IMR-90 (cell line): ENCODE measurements at regions not wholly inside any gene's neighbourhood (a gene's known extent, or its start where the extent isn't known, plus 50 kb on each side); places are given as distances from the start of the nearest gene placed in this dataset.

Experiments used
- ATAC-seq: fragments of 200-7000 bp; cut with Tn5 transposase; 2 replicates; pipeline ENCODE4 v1.9.1; 2020; ENCODE audit warnings: low read depth, mild to moderate bottlenecking, moderate library complexity
- BruUV-seq: library from RNA; stranded (reverse); fragments of 400-500 nt; replicated peaks from 2 replicates; lab custom pipeline; 2021; lab: Mats Ljungman, UMichigan
- CTCF ChIA-PET: fragments of 300-600 bp; formaldehyde crosslinking; extraction: SDS; loops from one replicate; lab custom pipeline; 2021; ENCODE audit warnings: antibody characterized with exemption; lab: Yijun Ruan, JAX
- POLR2A ChIA-PET: fragments of 300-600 bp; sonication (Branson Sonifier 250); formaldehyde crosslinking; loops from one replicate; lab custom pipeline; 2022; ENCODE audit warnings: antibody characterized with exemption; ENCODE audit not compliant: unreplicated experiment; lab: Charles Lee
- DNase-seq: peaks from one replicate; pipeline ENCODE4 v3.0.0; 2013
- H2AFZ ChIP-seq: replicated peaks from 2 replicates; pipeline ENCODE3; 2013; ENCODE audit warnings: low read length, mild to moderate bottlenecking; ENCODE audit not compliant: poor library complexity
- H2AK5ac ChIP-seq: 2 replicates; pipeline ENCODE4 v1.6.1; 2013; ENCODE audit warnings: low read depth, low read length, inconsistent platforms
- H2AK9ac ChIP-seq: replicated peaks from 2 replicates; pipeline ENCODE3; 2013; ENCODE audit warnings: mild to moderate bottlenecking, low read depth, low read length, moderate library complexity; ENCODE audit not compliant: poor library complexity
- H2BK120ac ChIP-seq: 2 replicates; pipeline ENCODE4 v1.6.1; 2013; ENCODE audit warnings: low read depth, low read length, inconsistent platforms
- H2BK15ac ChIP-seq: 3 replicates; pipeline ENCODE4 v1.6.1; 2013; ENCODE audit warnings: low read depth, low read length, inconsistent platforms
- H2BK20ac ChIP-seq: 2 replicates; pipeline ENCODE4 v1.6.1; 2013; ENCODE audit warnings: low read depth, mild to moderate bottlenecking, inconsistent platforms, low read length, moderate library complexity
- H2BK5ac ChIP-seq: 2 replicates; pipeline ENCODE4 v1.6.1; 2013; ENCODE audit warnings: mild to moderate bottlenecking, low read depth, low read length, inconsistent platforms; ENCODE audit not compliant: poor library complexity, severe bottlenecking
- H3K14ac ChIP-seq: replicated peaks from 2 replicates; pipeline ENCODE4 v1.6.1; 2013; ENCODE audit warnings: low read depth, low read length, inconsistent platforms
- H3K18ac ChIP-seq: 2 replicates; pipeline ENCODE4 v1.6.1; 2013; ENCODE audit warnings: low read depth, low read length, control low read depth
- H3K23ac ChIP-seq: 2 replicates; pipeline ENCODE4 v1.6.1; 2013; ENCODE audit warnings: low read depth, low read length, inconsistent platforms
- H3K27ac ChIP-seq: 2 replicates; pipeline ENCODE4 v1.5.1; 2013; ENCODE audit warnings: mild to moderate bottlenecking, control low read depth, low read length; ENCODE audit not compliant: insufficient read depth
- H3K27me3 ChIP-seq: 2 replicates; pipeline ENCODE4 v1.6.1; 2013; ENCODE audit warnings: low read length; ENCODE audit not compliant: control insufficient read depth, insufficient read depth
- H3K36me3 ChIP-seq: 2 replicates; pipeline ENCODE4 v1.6.1; 2013; ENCODE audit warnings: low read length, mixed read lengths; ENCODE audit not compliant: control insufficient read depth, insufficient read depth
- H3K4ac ChIP-seq: 2 replicates; pipeline ENCODE4 v1.6.1; 2013; ENCODE audit warnings: low read depth, low read length, inconsistent platforms
- H3K4me1 ChIP-seq: 2 replicates; pipeline ENCODE4 v1.6.1; 2013; ENCODE audit warnings: low read length, mixed read lengths; ENCODE audit not compliant: control insufficient read depth, insufficient read depth
- H3K4me2 ChIP-seq: 2 replicates; pipeline ENCODE4 v1.6.1; 2013; ENCODE audit warnings: low read depth, mild to moderate bottlenecking, control low read depth, low read length, moderate library complexity
- H3K4me3 ChIP-seq: 2 replicates; pipeline ENCODE4 v1.5.1; 2013; ENCODE audit warnings: low read depth, mild to moderate bottlenecking, control low read depth, low read length, moderate library complexity; ENCODE audit not compliant: insufficient read depth
- H3K56ac ChIP-seq: 2 replicates; pipeline ENCODE4 v1.6.1; 2013; ENCODE audit warnings: low read length, inconsistent platforms; ENCODE audit not compliant: insufficient read depth; ENCODE audit errors: extremely low read depth
- H3K79me1 ChIP-seq, 2 experiments: 2 replicates each; pipeline ENCODE4 v1.6.1; 2013; ENCODE audit warnings: low read length in 2 of 2, inconsistent platforms in 1 of 2, low read depth in 1 of 2
- H3K9ac ChIP-seq: 2 replicates; pipeline ENCODE4 v1.6.1; 2013; ENCODE audit warnings: low read depth, low read length, control low read depth
- H3K9me1 ChIP-seq: 2 replicates; pipeline ENCODE4 v1.6.1; 2013; ENCODE audit warnings: low read length, inconsistent platforms; ENCODE audit not compliant: insufficient read depth
- H3K9me3 ChIP-seq: 2 replicates; pipeline ENCODE4 v1.6.1; 2013; ENCODE audit warnings: low read length; ENCODE audit not compliant: control insufficient read depth, insufficient read depth
- H4K20me1 ChIP-seq: 2 replicates; pipeline ENCODE4 v1.6.1; 2013; ENCODE audit warnings: low read length, inconsistent platforms; ENCODE audit not compliant: insufficient read depth
- H4K5ac ChIP-seq: 2 replicates; pipeline ENCODE4 v1.6.1; 2013; ENCODE audit warnings: mild to moderate bottlenecking, low read depth, low read length, control low read depth
- H4K8ac ChIP-seq, 2 experiments: 2 replicates each; pipeline ENCODE4 v1.6.1; 2013; ENCODE audit warnings: low read depth in 2 of 2, low read length in 2 of 2, control low read depth in 1 of 2, inconsistent platforms in 1 of 2
- H4K91ac ChIP-seq: 2 replicates; pipeline ENCODE4 v1.6.1; 2013; ENCODE audit warnings: low read depth, low read length, inconsistent platforms; ENCODE audit not compliant: insufficient read depth
- CEBPB ChIP-seq: IDR thresholded peaks from 2 replicates; pipeline ENCODE4 v1.6.1; 2012; ENCODE audit warnings: low read depth, low read length, improper control_type of control experiment
- CHD1 ChIP-seq: IDR thresholded peaks from 2 replicates; pipeline ENCODE4 v1.6.1; 2012; ENCODE audit warnings: low read depth, low read length, improper control_type of control experiment
- CTCF ChIP-seq: conservative IDR thresholded peaks from 2 replicates; pipeline ENCODE4 v1.5.1; 2012; ENCODE audit warnings: mild to moderate bottlenecking, low read depth, low read length, improper control_type of control experiment
- MAFK ChIP-seq: IDR thresholded peaks from 2 replicates; pipeline ENCODE4 v1.6.1; 2012; ENCODE audit warnings: low read depth, low read length, improper control_type of control experiment
- MXI1 ChIP-seq: IDR thresholded peaks from 2 replicates; pipeline ENCODE4 v1.6.1; 2012; ENCODE audit warnings: low read depth, mild to moderate bottlenecking, low read length, moderate library complexity, borderline replicate concordance
- NFE2L2 ChIP-seq: fragments of 150-350 bp; IDR thresholded peaks from 2 replicates; pipeline ENCODE4 v1.6.1; 2016; ENCODE audit warnings: low read depth, mild to moderate bottlenecking, low read length
- RAD21 ChIP-seq: IDR thresholded peaks from 2 replicates; pipeline ENCODE4 v1.6.1; 2012; ENCODE audit warnings: low read length, improper control_type of control experiment
- SMC3 ChIP-seq: fragments of 150-350 bp; IDR thresholded peaks from 2 replicates; pipeline ENCODE4 v1.6.1; 2016; ENCODE audit warnings: low read depth, mild to moderate bottlenecking, antibody characterized with exemption, low read length, moderate library complexity
- WGBS, 2 experiments: methylation state at CpG; one replicate each; pipeline versions ENCODE4 v1.1.5 to v1.1.7; 2013; ENCODE audit warnings: missing lambda C conversion rate in 2 of 2; ENCODE audit not compliant: insufficient read length in 1 of 2; ENCODE audit errors: extremely low coverage in 2 of 2; 5-methylcytosine and 5-hydroxymethylcytosine counted together
- dilution Hi-C: fragments of 300-500 bp; cut with HindIII; formaldehyde crosslinking; loops from one replicate; pipeline ENCODE4 v1.14.3; 2018; ENCODE audit warnings: low sequenced_read_pairs; ENCODE audit not compliant: unreplicated experiment
- in situ Hi-C: fragments of 300-500 bp; cut with MboI; formaldehyde crosslinking; loops from 3 replicates; pipeline ENCODE4 v1.14.3; 2019; ENCODE audit warnings: low sequenced_read_pairs, inconsistent platforms, mixed read lengths
- intact Hi-C: fragments of 100-400 bp; cut with micrococcal nuclease; formaldehyde crosslinking; loops from 2 replicates; pipeline ENCODE4 v1.10.0; 2022
- TF ChIP-seq, protein P1 (sequence below): fragments of 150-350 bp; IDR thresholded peaks from 2 replicates; pipeline ENCODE4 v1.6.1; 2017; ENCODE audit warnings: mild to moderate bottlenecking, antibody characterized with exemption, low read length, low read depth
- TF ChIP-seq, protein P2 (sequence below): fragments of 150-350 bp; IDR thresholded peaks from 2 replicates; pipeline ENCODE4 v1.6.1; 2016; ENCODE audit warnings: low read depth, mild to moderate bottlenecking, low read length, moderate library complexity, borderline replicate concordance

DNA sequence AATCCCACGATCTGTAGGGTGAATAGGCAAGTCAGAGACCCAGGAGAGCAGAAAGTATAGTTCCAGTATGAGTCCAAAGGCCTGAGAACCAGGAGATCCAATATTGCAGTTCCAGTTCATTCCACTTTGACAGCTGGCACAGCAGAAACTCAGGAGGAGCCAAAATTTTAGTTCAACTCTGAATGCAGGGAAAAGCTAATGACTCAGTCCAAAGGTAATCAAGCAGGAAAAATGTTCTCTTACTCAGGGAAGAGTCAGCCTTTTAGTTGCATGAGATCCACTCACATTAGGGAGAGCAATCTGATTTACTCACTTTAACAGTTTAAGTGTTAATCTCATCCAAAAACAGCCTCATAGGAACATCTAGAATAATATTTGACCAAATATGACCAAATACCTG lies 130.2 kb upstream of the LRFN5 start:
- Histone ChIP-seq H2BK20ac (no peak overlapping the region), H4K8ac (no peak overlapping the region), H3K27me3 (no peaks in the 10 kb centered on the region), H3K4me2 (no peak overlapping the region), H2AK9ac (no peak overlapping the region), H3K14ac (no peak overlapping the region), H2AK5ac (no peak overlapping the region), H3K4ac (no peak overlapping the region), H4K91ac (no peak overlapping the region), H3K27ac (no peak overlapping the region), H2BK15ac (no peak overlapping the region), H2BK5ac (no peak overlapping the region), H3K18ac (no peak overlapping the region), H3K4me1 (no peaks in the 10 kb centered on the region), H3K9ac (no peak overlapping the region), H2AFZ (no peak overlapping the region), H3K79me1 (no peaks in the 10 kb centered on the region), H3K9me3 (peaks cover 4% of the 10 kb centered on the region), H4K5ac (no peak overlapping the region), H3K56ac (no peak overlapping the region), H3K9me1 (no peaks in the 10 kb centered on the region), H4K20me1 (no peaks in the 10 kb centered on the region), H2BK120ac (no peak overlapping the region), H3K36me3 (no peaks in the 10 kb centered on the region), H3K4me3 (no peak overlapping the region), H3K23ac (no peak overlapping the region)
- dilution Hi-C loops (no loop called here), in situ Hi-C loops (no loop called here), intact Hi-C loops (no loop called here)
- DNase-seq = no peak
- BruUV-seq = no TSS peak
- ChIA-PET POLR2A (no interaction called here), CTCF (no interaction called here)
- WGBS, 2 experiments = no CpG with 5 or more reads among the region's 1 CpG
- no peak for ATAC-seq
- TF ChIP-seq MAFK = no peak
- no peak for TF ChIP-seq CEBPB
- TF ChIP-seq, protein P1, sequence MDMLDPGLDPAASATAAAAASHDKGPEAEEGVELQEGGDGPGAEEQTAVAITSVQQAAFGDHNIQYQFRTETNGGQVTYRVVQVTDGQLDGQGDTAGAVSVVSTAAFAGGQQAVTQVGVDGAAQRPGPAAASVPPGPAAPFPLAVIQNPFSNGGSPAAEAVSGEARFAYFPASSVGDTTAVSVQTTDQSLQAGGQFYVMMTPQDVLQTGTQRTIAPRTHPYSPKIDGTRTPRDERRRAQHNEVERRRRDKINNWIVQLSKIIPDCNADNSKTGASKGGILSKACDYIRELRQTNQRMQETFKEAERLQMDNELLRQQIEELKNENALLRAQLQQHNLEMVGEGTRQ = no peak
- TF ChIP-seq CHD1 = no peak
- TF ChIP-seq MXI1 = no peak
- no peak for TF ChIP-seq SMC3
- no peak for TF ChIP-seq NFE2L2
- TF ChIP-seq RAD21 = no peak
- TF ChIP-seq CTCF = no peak
- TF ChIP-seq, protein P2, sequence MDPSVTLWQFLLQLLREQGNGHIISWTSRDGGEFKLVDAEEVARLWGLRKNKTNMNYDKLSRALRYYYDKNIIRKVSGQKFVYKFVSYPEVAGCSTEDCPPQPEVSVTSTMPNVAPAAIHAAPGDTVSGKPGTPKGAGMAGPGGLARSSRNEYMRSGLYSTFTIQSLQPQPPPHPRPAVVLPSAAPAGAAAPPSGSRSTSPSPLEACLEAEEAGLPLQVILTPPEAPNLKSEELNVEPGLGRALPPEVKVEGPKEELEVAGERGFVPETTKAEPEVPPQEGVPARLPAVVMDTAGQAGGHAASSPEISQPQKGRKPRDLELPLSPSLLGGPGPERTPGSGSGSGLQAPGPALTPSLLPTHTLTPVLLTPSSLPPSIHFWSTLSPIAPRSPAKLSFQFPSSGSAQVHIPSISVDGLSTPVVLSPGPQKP = no peak
